GM23338 (cell line): ENCODE measurements at regions not wholly inside any gene's neighbourhood (a gene's known extent, or its start where the extent isn't known, plus 50 kb on each side); places are given as distances from the start of the nearest gene placed in this dataset.

Experiments used
- ATAC-seq: fragments of 200-7000 bp; cut with Tn5 transposase; 3 replicates; pipeline ENCODE4 v1.9.1; 2020
- DNase-seq: peaks from one replicate; pipeline ENCODE4 v3.0.0-alpha.2; 2015; ENCODE audit warnings: low spot score
- H2AFZ ChIP-seq: fragments of 200-600 bp; sonication (generic); 2 replicates; pipeline ENCODE4 v1.8.0; 2016; ENCODE audit warnings: antibody characterized with exemption, mild to moderate bottlenecking, moderate library complexity
- H3F3A ChIP-seq: fragments of 200-600 bp; sonication (generic); replicated peaks from 2 replicates; pipeline ENCODE4 v1.8.0; 2017; ENCODE audit warnings: antibody characterized with exemption, mixed run types, low read depth
- H3K27ac ChIP-seq: fragments of 200-600 bp; sonication (generic); 2 replicates; pipeline ENCODE4 v1.6.1; 2016; ENCODE audit warnings: low read depth
- H3K27me3 ChIP-seq: fragments of 200-600 bp; sonication (generic); 2 replicates; pipeline ENCODE4 v1.8.0; 2016; ENCODE audit warnings: mild to moderate bottlenecking, mixed run types, moderate library complexity; ENCODE audit not compliant: insufficient read depth
- H3K36me3 ChIP-seq: fragments of 200-600 bp; sonication (generic); 2 replicates; pipeline ENCODE4 v1.8.0; 2016; ENCODE audit warnings: mild to moderate bottlenecking; ENCODE audit not compliant: insufficient read depth
- H3K4me1 ChIP-seq: fragments of 200-600 bp; sonication (generic); 2 replicates; pipeline ENCODE4 v1.8.0; 2016; ENCODE audit warnings: mild to moderate bottlenecking, moderate library complexity; ENCODE audit not compliant: insufficient read depth
- H3K4me2 ChIP-seq: fragments of 200-600 bp; sonication (generic); 2 replicates; pipeline ENCODE4 v1.7.1; 2017; ENCODE audit warnings: mixed run types
- H3K4me3 ChIP-seq: fragments of 200-600 bp; sonication (generic); 2 replicates; pipeline ENCODE4 v1.6.1; 2016; ENCODE audit warnings: mixed run types
- H3K79me2 ChIP-seq: fragments of 200-600 bp; sonication (generic); replicated peaks from 2 replicates; pipeline ENCODE4 v1.8.0; 2017; ENCODE audit warnings: mild to moderate bottlenecking; ENCODE audit not compliant: insufficient read depth
- H3K9me2 ChIP-seq: fragments of 200-600 bp; sonication (generic); 2 replicates; pipeline ENCODE4 v1.8.0; 2017; ENCODE audit not compliant: insufficient read depth
- H4K20me1 ChIP-seq: fragments of 200-600 bp; sonication (generic); replicated peaks from 2 replicates; pipeline ENCODE4 v1.8.0; 2017; ENCODE audit warnings: mild to moderate bottlenecking; ENCODE audit not compliant: insufficient read depth
- H3K27ac Mint-ChIP-seq: 2 replicates; pipeline ENCODE4 v1.8.0; 2020; ENCODE audit warnings: inconsistent platforms, mild to moderate bottlenecking, moderate library complexity, mixed read lengths
- H3K27me3 Mint-ChIP-seq: 3 replicates; pipeline ENCODE4 v1.8.0; 2022; ENCODE audit warnings: low read depth, mild to moderate bottlenecking, moderate library complexity, mixed read lengths, inconsistent platforms; ENCODE audit not compliant: insufficient read depth, poor library complexity
- H3K36me3 Mint-ChIP-seq: 3 replicates; pipeline ENCODE4 v1.8.0; 2021; ENCODE audit warnings: low read depth, mild to moderate bottlenecking, inconsistent platforms, moderate library complexity, mixed read lengths
- H3K4me1 Mint-ChIP-seq: 3 replicates; pipeline ENCODE4 v1.8.0; 2020; ENCODE audit warnings: mild to moderate bottlenecking, inconsistent platforms, mixed read lengths
- H3K4me3 Mint-ChIP-seq: 3 replicates; pipeline ENCODE4 v1.8.0; 2021; ENCODE audit warnings: moderate library complexity, mild to moderate bottlenecking, inconsistent platforms, mixed read lengths
- H3K9me3 Mint-ChIP-seq: 3 replicates; pipeline ENCODE4 v1.8.0; 2020; ENCODE audit warnings: moderate library complexity, mild to moderate bottlenecking, inconsistent platforms, mixed read lengths
- CREB1 ChIP-seq: fragments of 250-450 bp; sonication (Bioruptor Pico); IDR thresholded peaks from 2 replicates; pipeline ENCODE4 v1.5.0; 2020; ENCODE audit warnings: low read depth, mild to moderate bottlenecking, moderate library complexity
- ETS1 ChIP-seq: IDR thresholded peaks from 2 replicates; pipeline ENCODE4 v1.6.1; 2016; ENCODE audit warnings: antibody characterized with exemption
- EZH2 ChIP-seq: fragments of 200-600 bp; sonication (generic); IDR thresholded peaks from one replicate; pipeline ENCODE4 v1.8.0; 2017; ENCODE audit warnings: antibody characterized with exemption, mild to moderate bottlenecking, low read depth; ENCODE audit not compliant: unreplicated experiment
- JUNB ChIP-seq: IDR thresholded peaks from one replicate; pipeline ENCODE4 v1.6.1; 2016; ENCODE audit warnings: antibody characterized with exemption; ENCODE audit not compliant: unreplicated experiment
- NANOG ChIP-seq: IDR thresholded peaks from 2 replicates; pipeline ENCODE4 v1.6.1; 2016; ENCODE audit warnings: antibody characterized with exemption, borderline replicate concordance
- ZNF114 ChIP-seq: fragments of 250-450 bp; sonication (Bioruptor Pico); IDR thresholded peaks from 2 replicates; pipeline ENCODE4 v1.5.0; 2020; ENCODE audit warnings: mild to moderate bottlenecking, moderate library complexity
- ZNF331 ChIP-seq: fragments of 250-450 bp; sonication (Bioruptor Pico); IDR thresholded peaks from 2 replicates; pipeline ENCODE4 v1.5.0; 2020; ENCODE audit warnings: low read depth, mild to moderate bottlenecking, moderate library complexity
- ZNF462 ChIP-seq: fragments of 250-450 bp; sonication (Bioruptor Pico); IDR thresholded peaks from 2 replicates; pipeline ENCODE4 v1.5.0; 2020; ENCODE audit warnings: mild to moderate bottlenecking, moderate library complexity

GRCh38 chr12:65648461-65648860 is 175.8 kb upstream of the HMGA2 start:
- no peaks in the 10 kb centered on the region for H3K36me3 ChIP-seq
- no peak overlapping the region for H3K27ac ChIP-seq
- ATAC-seq (no peak), DNase-seq (no peak)
- H4K20me1 ChIP-seq = no peaks in the 10 kb centered on the region
- 0 out of 2 replicates have a peak, but pooled peaks cover 3% of the 10 kb centered on the region for H3K9me2 ChIP-seq
- H3K27me3 ChIP-seq = no peaks in the 10 kb centered on the region
- no peak overlapping the region for H3K27ac Mint-ChIP-seq
- no peak overlapping the region for H2AFZ ChIP-seq
- peaks cover 2% of the 10 kb centered on the region for H3K4me1 Mint-ChIP-seq
- TF ChIP-seq ZNF462 (CRISPR knock-in tag) = no peak
- no peak for TF ChIP-seq ZNF114 (CRISPR knock-in tag)
- no peak for TF ChIP-seq CREB1 (CRISPR knock-in tag)
- TF ChIP-seq JUNB = no peak
- TF ChIP-seq ETS1 = no peak
- no peak for TF ChIP-seq ZNF331 (CRISPR knock-in tag)
- TF ChIP-seq EZH2 = no peak
- no peak for TF ChIP-seq NANOG
- H3K4me2 ChIP-seq = no peak overlapping the region
- H3K79me2 ChIP-seq = no peaks in the 10 kb centered on the region
- no peak overlapping the region for H3K4me3 ChIP-seq
- H3K27me3 Mint-ChIP-seq = peaks cover 3% of the 10 kb centered on the region
- H3K9me3 Mint-ChIP-seq = no peaks in the 10 kb centered on the region
- no peaks in the 10 kb centered on the region for H3K36me3 Mint-ChIP-seq
- no peak overlapping the region for H3K4me3 Mint-ChIP-seq
- H3K4me1 ChIP-seq = peaks cover 3% of the 10 kb centered on the region
- no peaks in the 10 kb centered on the region for H3F3A ChIP-seq
